Neural cell (in vitro differentiated cells): ENCODE measurements at regions not wholly inside any gene's neighbourhood (a gene's known extent, or its start where the extent isn't known, plus 50 kb on each side); places are given as distances from the start of the nearest gene placed in this dataset.

Experiments used
- H2AFZ ChIP-seq: fragments of 200-600, 300-800 bp; sonication (generic), shearing (Covaris generic); 2 replicates; pipeline ENCODE4 v1.6.0; 2014; ENCODE audit warnings: low read depth, mild to moderate bottlenecking, antibody characterized with exemption, low read length, moderate library complexity
- H3F3A ChIP-seq: fragments of 200-600 bp; shearing (Covaris generic); 2 replicates; pipeline ENCODE4 v1.6.1; 2016; ENCODE audit warnings: mild to moderate bottlenecking, moderate library complexity, mixed read lengths, antibody characterized with exemption, low read length; ENCODE audit not compliant: insufficient read depth, poor library complexity, severe bottlenecking
- H3K27ac ChIP-seq: fragments of 200-600, 300-800 bp; sonication (generic), shearing (Covaris generic); 2 replicates; pipeline ENCODE4 v1.5.1; 2014; ENCODE audit warnings: mild to moderate bottlenecking, low read length, moderate library complexity
- H3K27me3 ChIP-seq: fragments of 300-800, 200-600 bp; sonication (generic), shearing (Covaris generic); 2 replicates; pipeline ENCODE4 v1.6.0; 2014; ENCODE audit warnings: mild to moderate bottlenecking, low read depth, low read length, moderate library complexity; ENCODE audit not compliant: insufficient read depth
- H3K36me3 ChIP-seq: fragments of 300-800, 200-600 bp; sonication (generic), shearing (Covaris generic); 2 replicates; pipeline ENCODE4 v1.5.1; 2014; ENCODE audit warnings: mild to moderate bottlenecking, antibody characterized with exemption, low read length, moderate library complexity; ENCODE audit not compliant: insufficient read depth
- H3K4me2 ChIP-seq: fragments of 300-800, 200-600 bp; sonication (generic), shearing (Covaris generic); 2 replicates; pipeline ENCODE4 v1.6.0; 2014; ENCODE audit warnings: mild to moderate bottlenecking, low read length
- H3K4me3 ChIP-seq: fragments of 300-800, 200-600 bp; sonication (generic), shearing (Covaris generic); 2 replicates; pipeline ENCODE4 v1.5.1; 2014; ENCODE audit warnings: mild to moderate bottlenecking, low read length, moderate library complexity
- H3K79me2 ChIP-seq: fragments of 200-600 bp; shearing (Covaris generic); replicated peaks from 2 replicates; pipeline ENCODE4 v1.6.0; 2014; ENCODE audit warnings: mild to moderate bottlenecking, low read length, moderate library complexity; ENCODE audit not compliant: insufficient read depth
- H3K9ac ChIP-seq: fragments of 300-800, 200-600 bp; sonication (generic), shearing (Covaris generic); 2 replicates; pipeline ENCODE4 v1.6.1; 2016; ENCODE audit warnings: mild to moderate bottlenecking, low read length, mixed read lengths
- H3K9me2 ChIP-seq: fragments of 200-600 bp; shearing (Covaris generic); 2 replicates; pipeline ENCODE4 v1.6.1; 2016; ENCODE audit warnings: mild to moderate bottlenecking, low read length, mixed read lengths; ENCODE audit not compliant: insufficient read depth
- H3K9me3 ChIP-seq: fragments of 200-600, 300-800 bp; sonication (generic), shearing (Covaris generic); 2 replicates; pipeline ENCODE4 v1.6.1; 2016; ENCODE audit warnings: mild to moderate bottlenecking, mixed run types, low read length, moderate library complexity, mixed read lengths
- H4K20me1 ChIP-seq: fragments of 200-600 bp; shearing (Covaris generic); 2 replicates; pipeline ENCODE4 v1.6.1; 2016; ENCODE audit warnings: mild to moderate bottlenecking, mixed run types; ENCODE audit not compliant: insufficient read depth
- EP300 ChIP-seq: fragments of 450-650 bp; conservative IDR thresholded peaks from 2 replicates; pipeline ENCODE4 v1.6.1; 2014; ENCODE audit warnings: antibody characterized with exemption, mild to moderate bottlenecking, moderate library complexity; ENCODE audit not compliant: poor library complexity, severe bottlenecking
- EZH2 ChIP-seq: fragments of 200-600, 300-800 bp; shearing (Covaris generic), sonication (generic); IDR thresholded peaks from 2 replicates; pipeline ENCODE4 v1.6.1; 2014; ENCODE audit warnings: antibody characterized with exemption, low read length, borderline replicate concordance, mild to moderate bottlenecking; ENCODE audit not compliant: insufficient read depth, poor library complexity, severe bottlenecking
- MXI1 ChIP-seq: fragments of 450-650 bp; conservative IDR thresholded peaks from 2 replicates; pipeline ENCODE4 v1.6.1; 2014; ENCODE audit warnings: antibody characterized with exemption, mild to moderate bottlenecking; ENCODE audit not compliant: poor library complexity, severe bottlenecking
- POLR2AphosphoS5 ChIP-seq: IDR thresholded peaks from 2 replicates; pipeline ENCODE4 v1.6.1; 2012
- RAD21 ChIP-seq: fragments of 450-650 bp; conservative IDR thresholded peaks from 2 replicates; pipeline ENCODE4 v1.6.1; 2014; ENCODE audit warnings: antibody characterized with exemption, mild to moderate bottlenecking, moderate library complexity
- SMC3 ChIP-seq: fragments of 450-650 bp; conservative IDR thresholded peaks from 2 replicates; pipeline ENCODE4 v1.6.1; 2014; ENCODE audit warnings: antibody characterized with exemption, mild to moderate bottlenecking, moderate library complexity; ENCODE audit not compliant: poor library complexity
- TAF1 ChIP-seq: IDR thresholded peaks from 2 replicates; pipeline ENCODE4 v1.6.1; 2012; ENCODE audit warnings: low read depth
- TF ChIP-seq, protein P1 (sequence below): IDR thresholded peaks from 2 replicates; pipeline ENCODE4 v1.6.1; 2012; ENCODE audit warnings: borderline replicate concordance
- TF ChIP-seq, protein P2 (sequence below): fragments of 450-650 bp; IDR thresholded peaks from 2 replicates; pipeline ENCODE4 v1.5.1; 2014; ENCODE audit warnings: antibody characterized with exemption, mild to moderate bottlenecking, moderate library complexity; ENCODE audit not compliant: poor library complexity, severe bottlenecking

DNA sequence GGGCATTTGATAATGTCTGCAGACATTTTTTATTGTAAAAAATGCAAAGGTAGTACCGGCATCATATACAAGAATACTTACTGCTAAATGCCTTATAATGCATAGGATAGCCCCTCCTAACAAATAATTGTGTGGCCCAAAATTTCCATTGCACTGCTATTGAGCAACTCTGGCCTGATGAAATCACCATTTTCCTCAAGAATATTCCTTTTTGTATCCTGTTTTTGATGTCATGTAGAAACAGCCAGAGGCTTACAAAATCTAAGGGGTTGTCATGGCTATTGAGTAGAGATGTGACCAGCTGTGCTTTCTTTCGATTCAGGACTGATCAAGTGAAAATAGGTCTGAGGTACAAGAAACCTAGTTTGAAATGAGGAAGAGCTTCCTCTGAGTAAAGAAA, 854.3 kb downstream of the KCNA4 start:
- no peak overlapping the region for H3K4me3 ChIP-seq
- TF ChIP-seq, protein P1, sequence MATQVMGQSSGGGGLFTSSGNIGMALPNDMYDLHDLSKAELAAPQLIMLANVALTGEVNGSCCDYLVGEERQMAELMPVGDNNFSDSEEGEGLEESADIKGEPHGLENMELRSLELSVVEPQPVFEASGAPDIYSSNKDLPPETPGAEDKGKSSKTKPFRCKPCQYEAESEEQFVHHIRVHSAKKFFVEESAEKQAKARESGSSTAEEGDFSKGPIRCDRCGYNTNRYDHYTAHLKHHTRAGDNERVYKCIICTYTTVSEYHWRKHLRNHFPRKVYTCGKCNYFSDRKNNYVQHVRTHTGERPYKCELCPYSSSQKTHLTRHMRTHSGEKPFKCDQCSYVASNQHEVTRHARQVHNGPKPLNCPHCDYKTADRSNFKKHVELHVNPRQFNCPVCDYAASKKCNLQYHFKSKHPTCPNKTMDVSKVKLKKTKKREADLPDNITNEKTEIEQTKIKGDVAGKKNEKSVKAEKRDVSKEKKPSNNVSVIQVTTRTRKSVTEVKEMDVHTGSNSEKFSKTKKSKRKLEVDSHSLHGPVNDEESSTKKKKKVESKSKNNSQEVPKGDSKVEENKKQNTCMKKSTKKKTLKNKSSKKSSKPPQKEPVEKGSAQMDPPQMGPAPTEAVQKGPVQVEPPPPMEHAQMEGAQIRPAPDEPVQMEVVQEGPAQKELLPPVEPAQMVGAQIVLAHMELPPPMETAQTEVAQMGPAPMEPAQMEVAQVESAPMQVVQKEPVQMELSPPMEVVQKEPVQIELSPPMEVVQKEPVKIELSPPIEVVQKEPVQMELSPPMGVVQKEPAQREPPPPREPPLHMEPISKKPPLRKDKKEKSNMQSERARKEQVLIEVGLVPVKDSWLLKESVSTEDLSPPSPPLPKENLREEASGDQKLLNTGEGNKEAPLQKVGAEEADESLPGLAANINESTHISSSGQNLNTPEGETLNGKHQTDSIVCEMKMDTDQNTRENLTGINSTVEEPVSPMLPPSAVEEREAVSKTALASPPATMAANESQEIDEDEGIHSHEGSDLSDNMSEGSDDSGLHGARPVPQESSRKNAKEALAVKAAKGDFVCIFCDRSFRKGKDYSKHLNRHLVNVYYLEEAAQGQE, result no peak
- TF ChIP-seq TAF1, result no peak
- TF ChIP-seq, protein P2, sequence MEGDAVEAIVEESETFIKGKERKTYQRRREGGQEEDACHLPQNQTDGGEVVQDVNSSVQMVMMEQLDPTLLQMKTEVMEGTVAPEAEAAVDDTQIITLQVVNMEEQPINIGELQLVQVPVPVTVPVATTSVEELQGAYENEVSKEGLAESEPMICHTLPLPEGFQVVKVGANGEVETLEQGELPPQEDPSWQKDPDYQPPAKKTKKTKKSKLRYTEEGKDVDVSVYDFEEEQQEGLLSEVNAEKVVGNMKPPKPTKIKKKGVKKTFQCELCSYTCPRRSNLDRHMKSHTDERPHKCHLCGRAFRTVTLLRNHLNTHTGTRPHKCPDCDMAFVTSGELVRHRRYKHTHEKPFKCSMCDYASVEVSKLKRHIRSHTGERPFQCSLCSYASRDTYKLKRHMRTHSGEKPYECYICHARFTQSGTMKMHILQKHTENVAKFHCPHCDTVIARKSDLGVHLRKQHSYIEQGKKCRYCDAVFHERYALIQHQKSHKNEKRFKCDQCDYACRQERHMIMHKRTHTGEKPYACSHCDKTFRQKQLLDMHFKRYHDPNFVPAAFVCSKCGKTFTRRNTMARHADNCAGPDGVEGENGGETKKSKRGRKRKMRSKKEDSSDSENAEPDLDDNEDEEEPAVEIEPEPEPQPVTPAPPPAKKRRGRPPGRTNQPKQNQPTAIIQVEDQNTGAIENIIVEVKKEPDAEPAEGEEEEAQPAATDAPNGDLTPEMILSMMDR, result no peak
- no peak for TF ChIP-seq POLR2AphosphoS5
- TF ChIP-seq EZH2, result no peak
- TF ChIP-seq MXI1, result no peak
- TF ChIP-seq RAD21, result no peak
- TF ChIP-seq EP300, result no peak
- TF ChIP-seq SMC3, result no peak
- no peak overlapping the region for H3K27ac ChIP-seq
- no peaks in the 10 kb centered on the region for H3K79me2 ChIP-seq
- no peak overlapping the region for H3K4me2 ChIP-seq
- no peaks in the 10 kb centered on the region for H3F3A ChIP-seq
- no peaks in the 10 kb centered on the region for H3K36me3 ChIP-seq
- no peak overlapping the region for H3K9ac ChIP-seq
- H4K20me1 ChIP-seq, result no peaks in the 10 kb centered on the region
- no peaks in the 10 kb centered on the region for H3K9me2 ChIP-seq
- H2AFZ ChIP-seq, result no peak overlapping the region
- H3K27me3 ChIP-seq, result no peaks in the 10 kb centered on the region
- H3K9me3 ChIP-seq, result no peaks in the 10 kb centered on the region

DNA sequence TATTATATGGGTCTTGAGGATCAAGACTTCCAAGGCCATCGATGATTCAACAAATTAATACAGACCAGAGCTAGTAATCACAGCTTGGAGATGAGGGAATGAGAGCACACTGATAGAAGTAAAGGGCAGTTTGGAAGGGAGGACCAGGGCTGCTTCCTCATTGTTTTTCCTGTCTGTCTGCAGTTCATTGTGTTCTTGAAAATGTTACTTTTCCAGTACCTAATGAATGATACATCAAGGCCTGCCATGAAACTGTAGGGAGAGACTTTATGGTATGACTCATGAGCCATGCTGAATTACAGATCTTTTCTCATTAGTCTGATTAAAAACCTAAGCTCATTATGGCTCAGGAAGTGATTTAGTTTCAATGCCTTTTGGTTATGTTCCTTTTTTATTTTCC, 855.6 kb downstream of the KCNA4 start:
- H3K9me3 ChIP-seq, result no peaks in the 10 kb centered on the region
- H3K27me3 ChIP-seq, result no peaks in the 10 kb centered on the region
- TF ChIP-seq, protein P2, result no peak
- TF ChIP-seq RAD21 (no peak), SMC3 (no peak), POLR2AphosphoS5 (no peak), TAF1 (no peak), EP300 (no peak), EZH2 (no peak), MXI1 (no peak)
- TF ChIP-seq, protein P1, result no peak
- no peaks in the 10 kb centered on the region for H3K79me2 ChIP-seq
- H3K9me2 ChIP-seq, result no peaks in the 10 kb centered on the region
- no peaks in the 10 kb centered on the region for H3K36me3 ChIP-seq
- no peak overlapping the region for H3K4me2 ChIP-seq
- H3K27ac ChIP-seq, result no peak overlapping the region
- no peak overlapping the region for H2AFZ ChIP-seq
- H4K20me1 ChIP-seq, result no peaks in the 10 kb centered on the region
- no peak overlapping the region for H3K9ac ChIP-seq
- no peak overlapping the region for H3K4me3 ChIP-seq
- no peaks in the 10 kb centered on the region for H3F3A ChIP-seq
